ENCODE measurements at regions not wholly inside any gene's neighbourhood (a gene's known extent, or its start where the extent isn't known, plus 50 kb on each side); places are given as distances from the start of the nearest gene placed in this dataset.

- Mint-ChIP-seq H3K4me3 (ENCODE audit: unreplicated experiment) (no peak overlapping the region), H3K9me3 (ENCODE audit: unreplicated experiment) (no peaks in the 10 kb centered on the region), H3K27ac (ENCODE audit: low read depth, unreplicated experiment) (no peak overlapping the region), H3K27me3 (ENCODE audit: insufficient read depth, unreplicated experiment) (no peaks in the 10 kb centered on the region), H3K4me1 (ENCODE audit: insufficient read depth, unreplicated experiment) (peaks cover 5% of the 10 kb centered on the region), H3K36me3 (ENCODE audit: insufficient read depth, unreplicated experiment) (no peaks in the 10 kb centered on the region)
- POLR2A ChIA-PET = no interaction called here
- no TSS peak for BruUV-seq (replicated peaks)
- DNase-seq (ENCODE audit: unreplicated experiment) = no peak
- intact Hi-C loops (cut with micrococcal nuclease) = no loop called here
- TF ChIP-seq CTCF (IDR thresholded peaks at IDR 0.05; ENCODE audit: unreplicated experiment) = no peak
- CTCF ChIA-PET = interaction anchor here (1.0 kb wide), 1 partner anchor 151 kb away, joined by 3 read pairs; no protein-coding TSS in a partner anchor
These were observed 290.0 kb upstream of the PTCHD4 start for GRCh38 chr6:48401016-48401415.

DNA sequence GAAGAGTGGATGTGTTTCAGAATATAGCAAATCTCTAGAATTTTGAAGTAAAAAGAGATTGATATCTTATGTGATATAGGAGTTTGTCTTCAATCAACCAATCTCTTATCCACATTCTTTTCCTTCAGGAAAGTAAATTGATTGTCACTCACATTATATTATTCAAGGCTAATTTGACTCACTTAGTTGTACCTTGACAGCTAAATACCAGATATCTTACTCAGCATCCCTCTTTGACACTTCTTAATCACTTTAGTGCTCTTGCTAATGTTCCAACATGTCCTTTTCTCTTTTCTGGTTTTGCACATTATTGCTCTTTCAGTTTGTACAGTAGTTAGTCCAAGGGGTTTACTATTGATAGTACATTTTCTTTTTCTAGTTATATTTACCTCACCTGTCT is 286.9 kb upstream of the PTCHD4 start:
- no peak for TF ChIP-seq CTCF (IDR thresholded peaks at IDR 0.05; ENCODE audit: unreplicated experiment)
- no peaks in the 10 kb centered on the region for H3K27me3 Mint-ChIP-seq (ENCODE audit: insufficient read depth, unreplicated experiment)
- no TSS peak for BruUV-seq (replicated peaks)
- ChIA-PET POLR2A (no interaction called here), CTCF (no interaction called here)
- H3K4me3 Mint-ChIP-seq (ENCODE audit: unreplicated experiment) = no peak overlapping the region
- H3K27ac Mint-ChIP-seq (ENCODE audit: low read depth, unreplicated experiment) = no peak overlapping the region
- intact Hi-C loops (cut with micrococcal nuclease) = no loop called here
- no peaks in the 10 kb centered on the region for H3K36me3 Mint-ChIP-seq (ENCODE audit: insufficient read depth, unreplicated experiment)
- H3K4me1 Mint-ChIP-seq (ENCODE audit: insufficient read depth, unreplicated experiment) = peaks cover 5% of the 10 kb centered on the region
- H3K9me3 Mint-ChIP-seq (ENCODE audit: unreplicated experiment) = no peaks in the 10 kb centered on the region
- no peak for DNase-seq (ENCODE audit: unreplicated experiment)

GRCh38 chr6:48389146-48390043 is 278.4 kb upstream of the PTCHD4 start:
- peaks cover 8% of the 10 kb centered on the region for H3K9me3 Mint-ChIP-seq (ENCODE audit: unreplicated experiment)
- no peaks in the 10 kb centered on the region for H3K27me3 Mint-ChIP-seq (ENCODE audit: insufficient read depth, unreplicated experiment)
- DNase-seq (ENCODE audit: unreplicated experiment) = peak; percentile 2
- H3K4me1 Mint-ChIP-seq (ENCODE audit: insufficient read depth, unreplicated experiment) = no peaks in the 10 kb centered on the region
- POLR2A ChIA-PET = no interaction called here
- TF ChIP-seq CTCF (IDR thresholded peaks at IDR 0.05; ENCODE audit: unreplicated experiment) = no peak
- CTCF ChIA-PET = interaction anchor here (0.6 to 0.7 kb wide), 3 partner anchors 45 to 898 kb away, joined by 3 to 4 read pairs (median 3); no protein-coding TSS in a partner anchor
- H3K27ac Mint-ChIP-seq (ENCODE audit: low read depth, unreplicated experiment) = no peak overlapping the region
- no peaks in the 10 kb centered on the region for H3K36me3 Mint-ChIP-seq (ENCODE audit: insufficient read depth, unreplicated experiment)
- intact Hi-C loops (cut with micrococcal nuclease) = no loop called here
- no TSS peak for BruUV-seq (replicated peaks)
- H3K4me3 Mint-ChIP-seq (ENCODE audit: unreplicated experiment) = no peak overlapping the region

- intact Hi-C loops (cut with micrococcal nuclease) = no loop called here
- POLR2A ChIA-PET = interaction anchor here (1.0 kb wide), 1 partner anchor 12 kb away, joined by 3 read pairs; no protein-coding TSS in a partner anchor
These were observed 277.0 kb upstream of the PTCHD4 start for GRCh38 chr6:48388044-48388443.

More at GRCh38 chr6:48388044-48388443, 277.0 kb upstream of the PTCHD4 start:
- no peaks in the 10 kb centered on the region for H3K27me3 Mint-ChIP-seq (ENCODE audit: insufficient read depth, unreplicated experiment)
- BruUV-seq (replicated peaks) = no TSS peak
- peaks cover 14% of the 10 kb centered on the region for H3K9me3 Mint-ChIP-seq (ENCODE audit: unreplicated experiment)
- no peak for TF ChIP-seq CTCF (IDR thresholded peaks at IDR 0.05; ENCODE audit: unreplicated experiment)
- no peak for DNase-seq (ENCODE audit: unreplicated experiment)
- CTCF ChIA-PET = no interaction called here
- H3K4me3 Mint-ChIP-seq (ENCODE audit: unreplicated experiment) = no peak overlapping the region
- H3K36me3 Mint-ChIP-seq (ENCODE audit: insufficient read depth, unreplicated experiment) = no peaks in the 10 kb centered on the region
- H3K4me1 Mint-ChIP-seq (ENCODE audit: insufficient read depth, unreplicated experiment) = no peaks in the 10 kb centered on the region
- H3K27ac Mint-ChIP-seq (ENCODE audit: low read depth, unreplicated experiment) = no peak overlapping the region

All from MCF 10A (cell line).